ENCODE measurements at regions not wholly inside any gene's neighbourhood (a gene's known extent, or its start where the extent isn't known, plus 50 kb on each side); places are given as distances from the start of the nearest gene placed in this dataset.

GRCh38 chr2:195026261-195026660 is 630.8 kb upstream of the SLC39A10 start:
- intact Hi-C loops (cut with DNase I; ENCODE audit: low total_unique reads), result no loop called here
- no peaks in the 10 kb centered on the region for H3K4me1 ChIP-seq
- H3K36me3 ChIP-seq, result no peaks in the 10 kb centered on the region
- no peak overlapping the region for H3K27ac ChIP-seq
- H3K4me3 ChIP-seq, result no peak overlapping the region
- H3K9me3 ChIP-seq, result no peaks in the 10 kb centered on the region
- TF ChIP-seq POLR2A (IDR thresholded peaks at IDR 0.05) (no peak), POLR2AphosphoS5 (IDR thresholded peaks at IDR 0.05) (no peak), CTCF (IDR thresholded peaks at IDR 0.05) (no peak)
- H3K27me3 ChIP-seq, result no peaks in the 10 kb centered on the region
- DNase-seq (ENCODE audit: low spot score in 2 of 2), result no peak

- no peak for TF ChIP-seq POLR2A (IDR thresholded peaks at IDR 0.05)
- no peak for TF ChIP-seq POLR2AphosphoS5 (IDR thresholded peaks at IDR 0.05)
- TF ChIP-seq CTCF (IDR thresholded peaks at IDR 0.05), result no peak
- H3K27ac ChIP-seq, result no peak overlapping the region
- H3K4me1 ChIP-seq, result no peaks in the 10 kb centered on the region
- intact Hi-C loops (cut with DNase I; ENCODE audit: low total_unique reads), result no loop called here
- no peaks in the 10 kb centered on the region for H3K27me3 ChIP-seq
- no peak overlapping the region for H3K4me3 ChIP-seq
- no peaks in the 10 kb centered on the region for H3K9me3 ChIP-seq
- no peaks in the 10 kb centered on the region for H3K36me3 ChIP-seq
- no peak for DNase-seq (ENCODE audit: low spot score in 2 of 2)
These were observed 634.6 kb upstream of the SLC39A10 start for GRCh38 chr2:195022508-195022830.

- Histone ChIP-seq H3K9me3 (no peaks in the 10 kb centered on the region), H3K4me3 (no peak overlapping the region), H3K27me3 (no peaks in the 10 kb centered on the region), H3K27ac (no peak overlapping the region), H3K36me3 (no peaks in the 10 kb centered on the region), H3K4me1 (no peaks in the 10 kb centered on the region)
- no peak for TF ChIP-seq POLR2A (IDR thresholded peaks at IDR 0.05)
- no peak for TF ChIP-seq POLR2AphosphoS5 (IDR thresholded peaks at IDR 0.05)
- no peak for TF ChIP-seq CTCF (IDR thresholded peaks at IDR 0.05)
- intact Hi-C loops (cut with DNase I; ENCODE audit: low total_unique reads), result no loop called here
- no peak for DNase-seq (ENCODE audit: low spot score in 2 of 2)
These were observed 635.1 kb upstream of the SLC39A10 start for GRCh38 chr2:195021711-195022507.

GRCh38 chr2:195018462-195018861 is 638.6 kb upstream of the SLC39A10 start:
- intact Hi-C loops (cut with DNase I; ENCODE audit: low total_unique reads), result no loop called here
- DNase-seq (ENCODE audit: low spot score in 2 of 2), result no peak
- peaks cover 3% of the 10 kb centered on the region for H3K36me3 ChIP-seq
- no peaks in the 10 kb centered on the region for H3K9me3 ChIP-seq
- no peaks in the 10 kb centered on the region for H3K27me3 ChIP-seq
- H3K4me3 ChIP-seq, result no peak overlapping the region
- H3K27ac ChIP-seq, result no peak overlapping the region
- TF ChIP-seq POLR2AphosphoS5 (IDR thresholded peaks at IDR 0.05), result no peak
- TF ChIP-seq CTCF (IDR thresholded peaks at IDR 0.05), result no peak
- no peak for TF ChIP-seq POLR2A (IDR thresholded peaks at IDR 0.05)
- H3K4me1 ChIP-seq, result no peaks in the 10 kb centered on the region

GRCh38 chr2:195017890-195018289 is 639.1 kb upstream of the SLC39A10 start:
- Histone ChIP-seq H3K9me3 (no peaks in the 10 kb centered on the region), H3K27ac (no peak overlapping the region), H3K4me1 (no peaks in the 10 kb centered on the region), H3K4me3 (no peak overlapping the region), H3K27me3 (no peaks in the 10 kb centered on the region), H3K36me3 (peaks cover 3% of the 10 kb centered on the region)
- TF ChIP-seq POLR2AphosphoS5 (IDR thresholded peaks at IDR 0.05), result no peak
- no peak for TF ChIP-seq POLR2A (IDR thresholded peaks at IDR 0.05)
- TF ChIP-seq CTCF (IDR thresholded peaks at IDR 0.05), result no peak
- DNase-seq (ENCODE audit: low spot score in 2 of 2), result no peak
- intact Hi-C loops (cut with DNase I; ENCODE audit: low total_unique reads), result no loop called here

Measured in breast epithelium (tissue), 4 donors.